ENCODE measurements at regions not wholly inside any gene's neighbourhood (a gene's known extent, or its start where the extent isn't known, plus 50 kb on each side); places are given as distances from the start of the nearest gene placed in this dataset.

DNA sequence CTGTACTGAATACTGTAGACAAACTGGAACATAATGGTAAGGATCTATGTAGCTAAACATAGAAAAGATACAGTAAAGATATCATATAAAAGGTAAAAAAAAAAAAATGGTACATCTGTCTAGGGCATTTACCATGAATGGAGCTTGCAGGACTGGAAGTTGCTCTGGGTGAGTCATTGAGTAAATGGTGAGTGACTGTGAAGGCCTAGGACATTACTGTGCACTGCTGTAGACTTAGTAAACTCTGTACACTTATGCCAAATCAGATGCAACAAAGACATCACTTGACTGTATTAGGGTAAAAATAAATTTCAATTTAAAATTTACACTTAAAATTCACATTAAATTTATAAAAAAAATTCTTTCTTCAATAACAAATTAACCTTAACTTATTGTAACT lies 281.3 kb upstream of the LMCD1 start:
- TF ChIP-seq POLR2A (IDR thresholded peaks at IDR 0.05) = no peak
- TF ChIP-seq, protein P1, sequence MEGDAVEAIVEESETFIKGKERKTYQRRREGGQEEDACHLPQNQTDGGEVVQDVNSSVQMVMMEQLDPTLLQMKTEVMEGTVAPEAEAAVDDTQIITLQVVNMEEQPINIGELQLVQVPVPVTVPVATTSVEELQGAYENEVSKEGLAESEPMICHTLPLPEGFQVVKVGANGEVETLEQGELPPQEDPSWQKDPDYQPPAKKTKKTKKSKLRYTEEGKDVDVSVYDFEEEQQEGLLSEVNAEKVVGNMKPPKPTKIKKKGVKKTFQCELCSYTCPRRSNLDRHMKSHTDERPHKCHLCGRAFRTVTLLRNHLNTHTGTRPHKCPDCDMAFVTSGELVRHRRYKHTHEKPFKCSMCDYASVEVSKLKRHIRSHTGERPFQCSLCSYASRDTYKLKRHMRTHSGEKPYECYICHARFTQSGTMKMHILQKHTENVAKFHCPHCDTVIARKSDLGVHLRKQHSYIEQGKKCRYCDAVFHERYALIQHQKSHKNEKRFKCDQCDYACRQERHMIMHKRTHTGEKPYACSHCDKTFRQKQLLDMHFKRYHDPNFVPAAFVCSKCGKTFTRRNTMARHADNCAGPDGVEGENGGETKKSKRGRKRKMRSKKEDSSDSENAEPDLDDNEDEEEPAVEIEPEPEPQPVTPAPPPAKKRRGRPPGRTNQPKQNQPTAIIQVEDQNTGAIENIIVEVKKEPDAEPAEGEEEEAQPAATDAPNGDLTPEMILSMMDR (IDR thresholded peaks at IDR 0.05) = no peak

Measured in heart left ventricle (tissue), 13 donors.